Muscle layer of duodenum (tissue), 2 donors: ENCODE measurements at regions not wholly inside any gene's neighbourhood (a gene's known extent, or its start where the extent isn't known, plus 50 kb on each side); places are given as distances from the start of the nearest gene placed in this dataset.
"Not testable (repeated sequence)": the region's sequence is repeated elsewhere in the genome, so short reads cannot be mapped to it uniquely, and the experiment has no call there.

ENCODE experiments used
- H3K27ac ChIP-seq: one replicate; pipeline ENCODE4 v1.7.0; 2013; ENCODE audit warnings: mild to moderate bottlenecking, low read length
- H3K27me3 ChIP-seq: one replicate; pipeline ENCODE4 v1.7.0; 2013; ENCODE audit warnings: low read depth, mild to moderate bottlenecking, control low read depth, low read length
- H3K36me3 ChIP-seq, 2 donors: one replicate each; pipeline ENCODE4 v1.7.0; 2013; ENCODE audit warnings: low read length in 2 of 2, control low read depth in 1 of 2, mild to moderate bottlenecking in 1 of 2; ENCODE audit not compliant: insufficient read depth in 2 of 2, control insufficient read depth in 1 of 2
- H3K4me1 ChIP-seq, 2 donors: one replicate each; pipeline ENCODE4 v1.7.0; 2013; ENCODE audit warnings: low read length in 2 of 2, mild to moderate bottlenecking in 2 of 2, control low read depth in 1 of 2, moderate library complexity in 1 of 2; ENCODE audit not compliant: insufficient read depth in 2 of 2, control insufficient read depth in 1 of 2
- H3K4me3 ChIP-seq, 2 donors: one replicate each; pipeline ENCODE4 v1.7.0; 2013; ENCODE audit warnings: low read length in 2 of 2, low read depth in 1 of 2, mild to moderate bottlenecking in 1 of 2
- H3K9me3 ChIP-seq, 2 donors: one replicate each; pipeline ENCODE4 v1.7.0; 2013; ENCODE audit warnings: low read length in 2 of 2, control low read depth in 1 of 2, mild to moderate bottlenecking in 1 of 2; ENCODE audit not compliant: control insufficient read depth in 1 of 2
- donor health status: healthy.

- no peak overlapping the region for H3K4me3 ChIP-seq
These were observed 57.4 kb upstream of the ACBD5 start for GRCh38 chr10:27297844-27298521.

GRCh38 chr10:27296285-27296684, 55.7 kb upstream of the ACBD5 start:
- H3K4me3 ChIP-seq, H3K4me1 ChIP-seq, H3K27ac ChIP-seq, H3K9me3 ChIP-seq, H3K27me3 ChIP-seq, H3K36me3 ChIP-seq: not testable (repeated sequence)

More at GRCh38 chr10:27297844-27298521, 57.4 kb upstream of the ACBD5 start:
- H3K36me3 ChIP-seq: no peaks in the 10 kb centered on the region
- H3K27me3 ChIP-seq: no peaks in the 10 kb centered on the region
- H3K9me3 ChIP-seq: no peaks in the 10 kb centered on the region
- H3K27ac ChIP-seq: no peak overlapping the region
- H3K4me1 ChIP-seq: no peaks in the 10 kb centered on the region

GRCh38 chr10:27291253-27291895, 50.8 kb upstream of the ACBD5 start:
- H3K36me3 ChIP-seq, H3K4me3 ChIP-seq, H3K9me3 ChIP-seq: not testable (repeated sequence)

More at GRCh38 chr10:27291253-27291895, 50.8 kb upstream of the ACBD5 start:
- H3K4me1 ChIP-seq, H3K27ac ChIP-seq, H3K27me3 ChIP-seq: not testable (repeated sequence)
